ENCODE measurements at regions not wholly inside any gene's neighbourhood (a gene's known extent, or its start where the extent isn't known, plus 50 kb on each side); places are given as distances from the start of the nearest gene placed in this dataset.
"Not testable (repeated sequence)": the region's sequence is repeated elsewhere in the genome, so short reads cannot be mapped to it uniquely, and the experiment has no call there.

- TF ChIP-seq MAX (IDR thresholded peaks at IDR 0.05); ATF3 (IDR thresholded peaks at IDR 0.05); CTCF (IDR thresholded peaks at IDR 0.05 in 2 of 3, conservative IDR thresholded peaks at IDR 0.05 in 1 of 3; ENCODE audit: borderline replicate concordance in 1 of 3, insufficient read depth in 1 of 3, low read depth in 2 of 3, low read length in 2 of 3); EZH2phosphoT487 (IDR thresholded peaks at IDR 0.05; ENCODE audit: borderline replicate concordance); YY1 (IDR thresholded peaks at IDR 0.05; ENCODE audit: extremely low read depth, insufficient replicate concordance, low read depth, low read length); POLR2A (IDR thresholded peaks at IDR 0.05; ENCODE audit: borderline replicate concordance, extremely low read depth, insufficient read depth, insufficient read length); EGR1 (IDR thresholded peaks at IDR 0.05; ENCODE audit: low read depth); SIN3A (IDR thresholded peaks at IDR 0.05; ENCODE audit: low read depth): not testable (repeated sequence)
These were observed 130.8 kb downstream of the CCDC71L start for GRCh38 chr7:106530183-106530582.

All from HCT116 (cell line).